GM19324 (cell line): ENCODE measurements at regions not wholly inside any gene's neighbourhood (a gene's known extent, or its start where the extent isn't known, plus 50 kb on each side); places are given as distances from the start of the nearest gene placed in this dataset.
"Not testable (repeated sequence)": the region's sequence is repeated elsewhere in the genome, so short reads cannot be mapped to it uniquely, and the experiment has no call there.

ENCODE experiments used
- ATAC-seq: cut with Tn5 transposase; IDR thresholded peaks from one replicate; pipeline ENCODE4 v1.9.1; 2021; ENCODE audit warnings: mild to moderate bottlenecking, moderate library complexity; ENCODE audit not compliant: unreplicated experiment, low FRiP score

DNA sequence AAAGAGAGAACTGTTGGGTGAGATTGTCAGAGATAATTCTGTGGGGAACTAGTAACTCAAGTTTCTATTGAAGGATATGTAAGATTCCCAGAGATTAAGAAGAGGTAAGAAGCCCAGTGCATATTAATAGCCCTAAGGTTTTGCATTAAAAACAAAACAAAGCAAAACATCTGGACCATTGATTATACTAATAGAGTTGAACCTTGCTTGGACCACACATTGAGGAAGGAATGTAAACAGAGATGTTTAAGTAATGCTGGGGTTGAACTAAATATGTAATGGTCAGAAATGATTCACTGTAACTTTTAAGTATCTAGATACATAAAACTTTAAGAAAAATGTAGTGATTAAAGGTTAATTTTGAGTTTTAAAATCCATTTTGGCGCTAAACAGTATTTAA is 1770.0 kb downstream of the PCDH9 start:
- no peak for ATAC-seq

DNA sequence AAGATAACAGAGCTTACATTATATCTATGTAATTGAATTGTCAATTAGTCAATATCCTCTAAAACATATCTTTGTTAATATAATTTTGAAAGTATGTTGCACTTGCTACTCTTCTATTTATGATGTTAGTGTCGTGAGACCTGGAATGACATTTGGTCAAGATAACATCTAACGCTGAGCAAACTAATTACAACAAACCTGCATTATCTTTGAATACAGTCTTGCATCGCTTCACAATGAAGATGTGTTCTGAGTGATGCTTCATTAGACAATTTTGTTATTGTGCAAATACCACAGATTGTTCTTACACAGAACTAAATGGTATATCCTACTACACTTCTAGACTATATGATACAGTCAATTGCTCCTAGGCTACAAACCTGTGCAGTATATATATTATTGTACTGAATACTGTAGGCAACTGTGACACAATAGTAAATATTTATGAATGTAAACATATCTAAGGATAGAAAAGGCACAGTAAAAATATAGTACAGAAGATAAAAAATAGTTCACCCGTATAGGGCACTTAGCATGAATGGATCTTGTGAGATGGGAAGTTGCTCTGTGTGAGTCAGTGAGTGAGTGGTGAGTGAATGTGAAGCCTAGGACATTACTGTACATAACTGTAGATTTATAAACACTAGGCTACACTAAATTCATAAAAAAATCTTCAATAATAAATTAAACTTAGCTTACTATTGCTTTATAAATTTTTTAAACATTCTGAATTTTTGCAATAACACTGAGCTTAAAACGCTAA is 1773.8 kb downstream of the PCDH9 start:
- ATAC-seq: no peak

DNA sequence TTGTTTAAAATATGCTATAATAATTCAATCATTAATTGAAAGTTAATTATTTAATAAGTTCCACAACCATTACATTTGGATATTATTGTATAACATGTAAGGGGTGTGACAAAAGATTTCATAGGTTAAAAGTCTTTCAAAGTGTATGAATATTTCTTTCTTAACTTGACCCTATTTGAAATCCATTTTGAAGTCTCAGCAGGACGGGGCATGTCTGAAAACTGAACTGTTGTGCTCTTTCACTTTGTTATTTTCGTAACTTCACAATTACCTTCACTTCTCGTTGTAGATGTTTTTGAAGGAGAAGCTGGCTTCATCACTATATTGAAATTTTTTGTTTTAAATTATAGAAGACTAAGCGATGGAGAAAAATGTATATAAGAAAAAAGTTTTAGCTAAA is 1775.7 kb downstream of the PCDH9 start:
- no peak for ATAC-seq

DNA sequence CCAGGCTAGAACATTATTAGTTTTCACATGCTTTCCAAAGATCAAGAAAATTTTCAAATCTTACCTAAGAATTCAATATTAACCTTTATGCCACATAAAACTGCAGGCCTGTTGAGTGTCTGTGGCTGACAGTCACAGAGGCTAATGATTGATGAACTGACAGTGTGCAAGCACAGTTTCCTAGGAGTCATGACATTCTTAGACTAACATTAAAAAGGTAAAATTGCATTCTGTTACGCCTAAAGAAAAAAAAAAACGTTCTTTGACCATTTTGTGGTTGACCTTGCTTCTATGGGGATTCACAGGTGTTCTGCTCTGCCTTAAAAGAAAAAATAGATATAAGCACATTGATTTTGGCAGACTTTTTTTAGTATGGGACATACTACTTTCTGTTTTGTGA is 1776.2 kb downstream of the PCDH9 start:
- ATAC-seq: no peak

DNA sequence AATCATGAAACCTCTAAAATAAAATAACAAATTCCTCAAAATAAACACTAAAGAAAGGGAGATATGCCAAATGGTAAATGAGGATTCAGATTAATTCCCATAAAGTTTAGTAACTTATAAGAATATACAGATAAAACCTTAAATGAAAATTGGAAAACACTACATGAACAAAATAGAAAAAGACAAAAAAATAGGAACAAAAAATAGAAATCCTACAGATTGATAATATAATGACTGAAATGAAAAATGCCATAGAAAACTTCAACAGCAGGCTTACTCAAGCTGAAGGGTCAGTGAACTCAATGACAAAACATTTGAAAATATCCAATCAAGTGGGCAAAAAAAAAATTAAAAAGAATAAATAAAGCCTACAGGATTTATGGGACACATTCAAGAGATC is 1784.8 kb downstream of the PCDH9 start:
- no peak for ATAC-seq

DNA sequence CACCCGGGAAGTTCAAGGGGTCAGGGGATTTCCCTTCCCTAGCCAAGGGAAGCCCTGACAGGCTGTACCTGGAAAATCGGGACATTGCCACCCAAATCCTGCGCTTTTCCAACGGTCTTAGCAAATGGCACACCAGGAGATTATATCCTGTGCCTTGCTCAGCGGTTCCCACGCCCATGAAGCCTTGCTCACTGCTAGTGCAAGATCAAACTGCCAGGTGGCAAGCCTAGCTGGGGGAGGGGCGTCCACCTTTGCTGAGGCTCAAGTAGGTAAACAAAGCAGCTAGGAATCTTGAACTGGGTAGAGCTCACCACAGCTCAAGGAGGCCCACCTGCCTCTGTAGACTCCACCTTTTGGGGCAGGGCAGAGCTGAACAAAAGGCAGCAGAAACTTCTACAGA is 1794.5 kb downstream of the PCDH9 start:
- no peak for ATAC-seq

DNA sequence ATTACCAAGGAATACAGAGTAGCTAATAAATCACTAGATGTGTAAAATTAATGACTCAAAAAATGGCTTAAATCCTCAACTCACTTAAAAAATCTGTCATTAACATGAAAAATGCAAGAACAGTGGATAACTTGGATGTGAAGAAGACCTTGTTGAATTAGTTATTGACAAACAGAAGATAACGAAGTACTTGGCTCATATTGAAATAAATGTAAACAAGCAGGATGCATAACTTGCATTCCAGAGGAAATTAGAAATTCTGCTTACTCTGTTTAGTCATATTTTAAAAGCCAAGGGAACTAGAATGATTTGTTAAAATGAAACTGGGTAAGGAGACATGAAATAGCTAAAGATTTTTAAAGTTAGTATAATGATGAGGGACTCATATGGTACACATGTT is 1812.2 kb downstream of the PCDH9 start:
- no peak for ATAC-seq

DNA sequence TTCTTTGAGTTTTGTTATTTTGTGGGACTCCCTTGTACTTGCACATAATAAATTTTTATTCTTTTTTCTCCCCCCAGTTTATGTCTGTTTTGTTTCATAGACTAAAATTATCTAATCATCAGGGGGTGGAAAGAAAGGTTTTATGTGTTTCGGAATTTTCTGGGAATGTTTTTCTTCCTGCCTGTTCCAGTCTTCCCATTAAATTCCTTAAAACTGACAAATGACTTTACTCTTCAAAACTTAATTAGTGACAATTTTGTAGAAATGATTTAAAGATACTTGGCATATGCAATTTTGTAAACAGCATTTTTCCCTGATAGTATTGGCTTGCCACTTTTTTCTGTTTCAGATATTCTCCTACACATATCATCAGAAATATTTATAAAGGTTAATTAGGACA is 1813.4 kb downstream of the PCDH9 start:
- ATAC-seq: no peak

DNA sequence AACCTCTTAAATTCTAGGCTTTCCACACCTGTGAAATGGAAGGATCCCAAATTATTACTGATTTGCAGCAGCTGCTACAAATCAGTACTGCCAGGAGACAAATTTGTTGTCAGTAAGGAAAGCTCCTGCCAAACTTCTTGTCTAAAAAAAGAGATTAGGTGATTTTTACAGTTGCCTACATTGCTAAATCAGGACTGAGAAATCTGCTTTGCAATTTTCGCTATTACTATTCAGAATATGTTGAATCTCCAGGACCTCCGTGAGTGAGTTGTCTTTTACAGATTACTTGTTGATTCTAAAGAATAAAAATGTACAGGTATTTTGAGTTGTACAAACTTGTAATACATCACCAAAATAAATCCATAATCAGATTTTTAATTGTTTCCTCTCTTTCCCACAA is 1815.9 kb downstream of the PCDH9 start:
- no peak for ATAC-seq

DNA sequence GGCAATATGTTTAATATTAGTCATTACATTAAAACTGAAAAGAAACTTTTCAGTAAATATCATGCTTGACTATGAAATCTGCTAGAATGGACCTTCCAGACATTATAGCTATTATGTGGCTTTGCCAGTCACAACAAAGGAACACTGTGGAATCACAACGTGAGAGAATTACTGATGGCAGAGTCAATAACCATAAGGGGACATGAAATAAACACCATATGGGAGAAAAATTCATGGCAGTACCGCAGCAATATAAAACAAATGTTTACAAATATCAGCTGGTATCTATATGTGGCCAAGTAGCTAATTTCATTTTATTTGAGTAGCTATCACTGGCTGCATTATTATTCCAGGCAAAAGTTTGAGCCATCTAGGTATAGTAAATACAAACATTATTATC is 1818.6 kb downstream of the PCDH9 start:
- ATAC-seq: no peak

DNA sequence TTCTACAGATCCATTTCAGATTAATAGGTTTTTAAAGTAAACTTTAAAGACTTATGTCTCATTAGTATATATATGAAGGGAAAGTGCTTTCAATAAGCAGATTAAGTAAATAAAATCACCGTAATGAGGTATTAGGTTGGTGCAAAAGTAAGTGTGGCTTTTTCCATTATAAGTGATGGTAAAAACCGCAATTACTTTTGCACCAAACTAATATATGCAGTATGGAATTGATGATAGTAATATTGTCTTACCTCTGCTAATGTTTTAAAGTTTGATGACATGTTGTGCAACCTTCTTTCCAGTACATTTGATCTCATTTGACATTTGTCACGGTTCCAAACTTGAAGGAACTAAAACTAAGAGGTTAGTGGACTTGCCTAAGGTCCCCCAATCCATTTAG is 1819.3 kb downstream of the PCDH9 start:
- no peak for ATAC-seq

DNA sequence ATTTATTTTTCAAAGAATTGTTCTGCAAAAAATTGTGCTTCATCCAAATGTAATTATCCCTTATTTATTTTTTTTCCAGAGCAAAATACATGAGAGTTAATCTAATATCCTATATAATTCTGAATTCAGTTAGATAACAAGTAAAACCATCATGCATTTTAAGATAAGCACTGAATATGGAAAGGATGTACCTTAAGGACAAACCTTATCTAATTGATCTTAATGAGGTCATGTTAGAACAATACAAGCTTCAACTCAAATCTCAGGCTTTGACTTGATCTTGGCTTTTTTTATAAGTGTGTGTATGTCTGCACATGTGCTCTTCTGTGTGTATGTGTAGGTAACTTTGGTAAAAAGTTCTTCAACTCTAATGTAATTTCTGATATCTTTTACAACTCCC is 1828.8 kb downstream of the PCDH9 start:
- no peak for ATAC-seq

DNA sequence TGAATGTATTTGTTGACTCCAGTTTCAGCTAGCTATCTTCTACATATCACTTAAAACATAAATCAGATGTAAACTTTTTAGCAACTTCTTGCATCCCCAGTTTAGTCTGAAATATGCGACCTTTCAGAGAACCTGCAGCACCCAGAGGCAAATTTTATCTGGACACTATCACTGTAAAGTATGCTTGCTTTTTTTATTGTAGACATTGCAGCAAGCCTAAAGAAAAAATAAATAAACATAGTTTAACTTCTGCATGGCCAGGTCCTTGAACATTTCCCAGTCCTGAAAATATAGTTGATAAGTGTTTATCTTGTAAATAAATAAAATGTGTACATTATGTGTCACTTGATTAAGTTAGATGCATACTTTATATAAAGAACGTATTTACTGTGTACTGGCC is 1829.4 kb downstream of the PCDH9 start:
- no peak for ATAC-seq

DNA sequence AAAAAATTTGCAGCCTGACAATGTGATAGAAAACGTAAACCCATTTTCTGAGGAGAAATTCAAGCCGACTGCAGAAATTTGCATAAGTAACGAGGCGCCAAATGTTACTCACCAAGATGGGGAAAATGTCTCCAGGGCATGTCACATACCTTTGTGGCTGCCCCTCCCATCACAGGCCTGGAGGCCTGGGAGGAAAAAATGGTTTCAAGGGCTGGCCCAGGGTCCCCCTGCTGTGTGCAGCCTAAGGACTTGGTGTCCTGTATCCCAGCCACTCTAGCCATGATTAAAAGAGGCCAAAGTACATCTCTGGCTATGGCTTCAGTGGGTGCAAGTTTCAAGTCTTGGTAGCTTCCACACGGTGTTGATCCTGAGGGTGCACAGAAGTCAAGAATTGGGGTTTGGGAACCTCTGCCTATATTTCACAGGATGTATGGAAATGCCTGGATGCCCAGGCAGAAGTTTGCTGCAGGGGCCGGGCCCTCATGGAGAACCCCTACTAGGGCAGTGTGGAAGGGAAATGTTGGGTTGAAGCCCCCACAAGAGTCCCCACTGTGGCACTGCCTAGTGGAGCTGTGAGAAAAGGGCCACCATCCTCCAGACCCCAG is 1842.3 kb downstream of the PCDH9 start:
- no peak for ATAC-seq

DNA sequence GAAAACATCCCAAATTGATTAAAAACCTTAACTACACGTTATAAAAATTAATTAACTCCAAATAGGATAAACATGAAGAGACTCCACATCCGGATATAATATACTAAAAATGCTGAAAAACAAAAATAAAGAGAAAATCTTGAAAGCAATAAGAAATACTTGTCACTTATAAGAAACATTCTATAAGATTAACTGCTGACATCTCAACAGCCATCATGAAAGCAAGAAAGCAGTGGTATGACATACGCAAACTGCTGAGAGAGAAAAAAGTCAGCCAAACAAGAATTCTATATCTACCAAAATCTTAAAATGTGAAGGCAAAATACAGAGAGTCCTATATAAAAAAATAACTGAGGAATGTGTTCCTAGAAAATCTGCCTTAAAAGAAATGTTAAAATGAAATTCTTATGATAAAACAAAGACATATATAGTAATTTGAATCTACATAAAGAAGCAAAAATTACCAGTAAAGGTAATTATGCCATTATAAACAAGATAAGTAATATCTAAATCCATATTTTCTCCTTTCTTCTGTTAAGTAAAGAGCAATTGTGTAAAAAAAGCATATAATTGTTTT is 1851.1 kb downstream of the PCDH9 start:
- no peak for ATAC-seq

DNA sequence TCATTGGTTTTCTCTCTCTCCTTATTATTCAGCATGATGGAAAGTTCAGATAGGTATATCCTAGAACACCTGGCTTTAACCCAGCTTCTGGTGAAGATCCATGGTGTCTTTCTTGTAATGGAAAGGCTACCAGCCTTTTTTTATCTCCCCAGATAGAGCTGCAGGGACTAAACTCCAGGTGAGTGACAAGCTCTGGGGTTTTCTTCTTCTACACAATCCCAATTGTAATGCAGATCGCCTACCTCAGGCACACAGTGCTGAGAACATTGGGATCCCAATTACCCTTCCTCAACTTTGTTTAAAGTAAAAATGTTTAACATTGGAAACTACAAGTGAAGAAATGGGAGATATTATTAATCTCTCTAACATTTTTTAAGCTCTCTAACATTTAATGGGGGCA is 1851.7 kb downstream of the PCDH9 start:
- no peak for ATAC-seq

DNA sequence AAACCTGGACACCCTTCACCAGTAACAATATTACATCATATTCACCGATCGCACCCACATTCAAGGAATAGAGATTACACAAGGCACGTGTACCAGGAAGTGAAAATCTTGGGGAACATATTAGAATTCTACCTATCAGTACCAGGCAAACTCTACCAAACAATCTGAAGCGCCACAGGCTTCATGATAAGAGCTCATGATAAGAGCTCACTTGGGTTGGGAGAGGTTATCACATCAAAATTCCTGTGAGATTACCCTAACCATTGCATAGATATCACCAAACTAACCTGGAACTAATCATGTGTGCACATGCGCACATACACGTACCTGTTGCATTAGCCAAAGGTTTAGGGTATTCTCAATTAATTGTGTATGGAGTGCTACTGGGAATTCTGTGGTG is 1861.3 kb downstream of the PCDH9 start:
- ATAC-seq: no peak

DNA sequence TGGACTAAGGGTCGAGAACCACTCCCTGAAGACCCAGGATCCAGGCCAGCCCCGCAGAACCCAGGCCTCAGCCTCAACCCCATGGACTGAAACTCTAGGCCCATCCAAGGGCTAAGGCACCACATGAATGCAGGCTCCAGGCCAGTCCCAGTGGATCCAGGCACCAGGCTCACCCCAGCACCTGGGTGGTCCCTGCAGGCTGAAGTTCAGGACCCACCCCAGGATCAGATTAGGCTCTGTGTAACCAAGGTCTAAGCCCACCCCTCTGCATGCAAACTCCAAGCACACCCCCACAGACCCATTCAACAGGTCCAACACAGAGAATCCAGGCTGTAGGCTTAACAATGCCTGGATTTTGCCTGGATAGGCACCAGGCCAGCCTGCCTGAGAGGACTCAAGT is 1876.2 kb downstream of the PCDH9 start:
- no peak for ATAC-seq

DNA sequence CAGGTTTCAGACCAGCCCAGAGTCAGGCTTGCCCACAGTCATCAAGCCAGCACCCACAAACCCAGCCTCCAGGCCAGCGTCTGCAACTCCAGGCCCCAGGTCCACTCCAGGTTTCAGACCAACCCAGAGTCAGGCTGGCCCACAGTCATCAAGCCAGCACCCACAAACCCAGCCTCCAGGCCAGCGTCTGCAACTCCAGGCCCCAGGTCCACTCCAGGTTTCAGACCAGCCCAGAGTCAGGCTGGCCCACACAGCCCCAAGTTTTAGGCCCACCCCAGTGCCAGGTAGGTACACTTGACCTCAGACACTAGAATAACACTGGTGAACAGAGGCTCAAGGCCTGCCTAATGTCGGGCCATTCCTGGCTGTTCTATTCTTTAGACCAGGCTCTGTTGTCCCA is 1877.0 kb downstream of the PCDH9 start:
- not testable (repeated sequence) for ATAC-seq

DNA sequence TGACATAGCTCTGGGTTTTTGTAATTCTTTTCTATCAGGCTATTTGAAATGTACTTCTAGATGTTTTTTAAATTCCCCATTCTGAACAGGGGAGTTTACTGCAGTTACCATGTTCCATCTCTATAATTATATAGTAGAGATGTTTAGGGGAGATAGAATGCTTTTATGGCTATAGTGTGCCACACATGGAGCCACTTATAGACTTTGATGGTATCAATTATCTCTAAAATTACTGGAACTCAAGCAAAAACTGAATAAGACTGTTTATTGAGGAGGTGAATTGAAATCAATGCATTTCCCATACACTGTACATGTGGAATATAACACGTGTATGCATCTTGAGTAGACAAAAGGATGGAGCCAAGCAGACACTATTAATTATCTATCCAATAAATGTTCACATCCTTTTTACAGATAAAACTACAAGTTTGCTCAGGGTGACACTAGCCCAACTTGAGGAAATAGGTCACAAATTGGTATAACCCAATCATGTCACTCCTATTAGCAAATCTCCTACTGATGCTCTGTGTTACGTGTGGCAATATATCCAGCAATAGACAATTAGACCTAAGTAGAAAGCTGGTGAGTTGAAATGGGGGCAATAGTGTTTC is 1882.6 kb downstream of the PCDH9 start:
- ATAC-seq: no peak

DNA sequence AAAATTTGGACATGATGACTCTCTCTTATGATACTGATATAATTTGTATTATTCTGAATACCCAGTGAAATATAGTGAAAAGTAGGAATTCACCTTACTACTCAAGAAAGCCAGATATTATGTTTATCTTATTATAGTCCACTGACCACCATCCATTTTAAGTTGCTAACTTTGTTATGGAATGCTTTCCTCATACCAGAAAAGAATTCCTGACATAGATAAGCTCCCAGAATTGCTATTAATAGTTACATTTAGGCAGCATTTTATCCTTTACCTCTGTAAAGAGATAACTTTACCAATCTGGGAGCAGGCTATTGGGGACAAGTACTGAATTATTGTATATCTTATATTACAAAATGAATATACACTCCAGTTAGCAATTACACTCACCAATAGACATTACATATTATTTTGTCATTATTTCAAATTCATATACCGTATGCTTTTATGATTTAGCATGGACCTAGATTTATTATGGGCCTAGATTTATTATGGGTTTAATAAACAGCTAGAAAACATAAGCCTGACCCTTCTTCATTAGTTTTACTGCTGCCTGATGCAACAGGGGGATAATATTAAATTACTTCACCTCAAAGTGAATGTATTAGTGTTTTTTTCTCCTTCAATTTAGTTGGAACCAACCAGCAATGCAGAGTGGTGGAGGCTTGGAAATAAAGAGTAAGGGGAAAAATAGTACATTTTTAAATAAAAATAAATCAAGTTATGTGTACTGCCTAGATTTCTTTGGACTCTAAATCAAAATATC is 1886.1 kb downstream of the PCDH9 start:
- no peak for ATAC-seq
